NB4 (cell line): ENCODE measurements at regions not wholly inside any gene's neighbourhood (a gene's known extent, or its start where the extent isn't known, plus 50 kb on each side); places are given as distances from the start of the nearest gene placed in this dataset.

Experiments
- DNase-seq: peaks from one replicate; pipeline ENCODE4 v3.0.0; 2010; ENCODE audit warnings: low read depth
- H3K4me3 ChIP-seq: one replicate; pipeline ENCODE4 v1.5.1; 2011; ENCODE audit warnings: mild to moderate bottlenecking, low read depth, low read length, moderate library complexity
- MYC ChIP-seq: IDR thresholded peaks from 2 replicates; pipeline ENCODE4 v1.6.1; 2011; ENCODE audit warnings: low read depth, low read length
- POLR2A ChIP-seq: IDR thresholded peaks from 2 replicates; pipeline ENCODE4 v1.6.1; 2011; ENCODE audit warnings: mild to moderate bottlenecking; ENCODE audit not compliant: insufficient read length; ENCODE audit errors: extremely low read depth
- TF ChIP-seq, protein P1 (sequence below): IDR thresholded peaks from one replicate; pipeline ENCODE4 v1.5.1; 2012; ENCODE audit warnings: low read depth, low read length
- TF ChIP-seq, protein P2 (sequence below): IDR thresholded peaks from 2 replicates; pipeline ENCODE4 v1.6.1; 2011; ENCODE audit warnings: low read depth, low read length

DNA sequence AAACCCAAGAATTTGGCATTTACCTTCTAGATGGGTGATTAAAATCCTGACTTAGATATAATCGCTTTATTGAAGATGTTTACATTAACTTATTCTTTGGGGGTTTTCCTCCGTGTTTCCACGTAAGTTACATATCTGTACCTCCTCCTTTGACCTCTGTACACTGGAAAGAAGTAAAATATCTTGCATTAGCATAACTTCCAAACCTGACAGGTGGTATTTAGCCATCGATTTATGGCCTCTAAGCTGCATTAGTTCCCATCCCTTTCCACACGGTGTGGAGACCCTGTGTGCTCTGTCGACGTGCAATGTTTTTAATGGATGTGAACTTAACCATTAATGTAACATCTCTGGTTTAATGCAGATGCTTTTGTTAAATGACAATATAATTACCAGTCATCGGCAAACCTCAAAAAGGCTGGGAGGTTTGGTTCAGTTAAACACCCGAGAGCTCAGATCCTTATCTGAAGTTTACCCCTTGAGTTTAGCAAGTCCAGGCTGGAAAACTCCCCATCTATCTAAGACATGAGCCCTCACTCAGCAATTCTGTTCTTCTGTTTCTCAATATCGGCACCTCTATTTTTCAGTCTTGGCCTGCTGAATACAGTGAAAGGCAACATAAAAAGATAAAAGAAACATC is 295.2 kb downstream of the GATA3 start:
- no peak overlapping the region for H3K4me3 ChIP-seq
- no peak for DNase-seq
- no peak for TF ChIP-seq MYC
- no peak for TF ChIP-seq POLR2A
- TF ChIP-seq, protein P1, sequence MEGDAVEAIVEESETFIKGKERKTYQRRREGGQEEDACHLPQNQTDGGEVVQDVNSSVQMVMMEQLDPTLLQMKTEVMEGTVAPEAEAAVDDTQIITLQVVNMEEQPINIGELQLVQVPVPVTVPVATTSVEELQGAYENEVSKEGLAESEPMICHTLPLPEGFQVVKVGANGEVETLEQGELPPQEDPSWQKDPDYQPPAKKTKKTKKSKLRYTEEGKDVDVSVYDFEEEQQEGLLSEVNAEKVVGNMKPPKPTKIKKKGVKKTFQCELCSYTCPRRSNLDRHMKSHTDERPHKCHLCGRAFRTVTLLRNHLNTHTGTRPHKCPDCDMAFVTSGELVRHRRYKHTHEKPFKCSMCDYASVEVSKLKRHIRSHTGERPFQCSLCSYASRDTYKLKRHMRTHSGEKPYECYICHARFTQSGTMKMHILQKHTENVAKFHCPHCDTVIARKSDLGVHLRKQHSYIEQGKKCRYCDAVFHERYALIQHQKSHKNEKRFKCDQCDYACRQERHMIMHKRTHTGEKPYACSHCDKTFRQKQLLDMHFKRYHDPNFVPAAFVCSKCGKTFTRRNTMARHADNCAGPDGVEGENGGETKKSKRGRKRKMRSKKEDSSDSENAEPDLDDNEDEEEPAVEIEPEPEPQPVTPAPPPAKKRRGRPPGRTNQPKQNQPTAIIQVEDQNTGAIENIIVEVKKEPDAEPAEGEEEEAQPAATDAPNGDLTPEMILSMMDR: no peak
- TF ChIP-seq, protein P2, sequence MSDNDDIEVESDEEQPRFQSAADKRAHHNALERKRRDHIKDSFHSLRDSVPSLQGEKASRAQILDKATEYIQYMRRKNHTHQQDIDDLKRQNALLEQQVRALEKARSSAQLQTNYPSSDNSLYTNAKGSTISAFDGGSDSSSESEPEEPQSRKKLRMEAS: no peak

DNA sequence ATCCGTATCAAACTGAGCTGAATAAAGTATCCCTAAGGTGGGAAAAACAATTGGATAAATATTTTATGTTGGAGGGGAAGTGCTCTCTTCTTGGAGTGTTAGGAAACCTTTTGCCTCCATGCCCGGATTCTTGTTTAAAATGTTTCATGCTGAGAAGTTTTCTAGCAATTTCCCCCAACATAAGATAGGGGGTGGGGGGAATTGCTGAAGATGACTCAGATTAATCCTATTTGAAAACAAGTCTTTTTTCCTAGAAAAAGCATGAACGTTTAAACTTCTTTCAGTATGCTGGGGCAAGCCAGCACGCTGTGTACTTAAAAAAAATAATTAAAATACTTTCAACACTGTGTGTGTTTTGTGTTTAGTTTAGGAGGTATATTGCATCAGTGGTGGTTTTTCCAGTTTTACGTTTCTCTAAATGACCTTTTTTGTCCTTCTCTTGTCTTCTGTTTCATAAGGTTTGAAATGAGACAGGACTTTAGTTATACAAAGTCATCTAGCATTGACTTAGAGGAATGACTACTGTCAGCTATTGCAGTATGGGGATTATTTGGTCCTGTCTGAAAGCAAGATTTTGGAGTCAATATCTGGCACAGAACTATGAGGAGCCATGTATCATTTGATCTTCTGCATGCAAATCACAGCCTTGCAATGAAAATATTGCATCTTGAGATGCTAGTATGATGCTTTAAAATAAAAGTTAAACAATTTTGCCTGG is 295.9 kb downstream of the GATA3 start:
- H3K4me3 ChIP-seq: no peak overlapping the region
- TF ChIP-seq POLR2A (no peak), MYC (no peak)
- TF ChIP-seq, protein P2: no peak
- TF ChIP-seq, protein P1: no peak
- no peak for DNase-seq

DNA sequence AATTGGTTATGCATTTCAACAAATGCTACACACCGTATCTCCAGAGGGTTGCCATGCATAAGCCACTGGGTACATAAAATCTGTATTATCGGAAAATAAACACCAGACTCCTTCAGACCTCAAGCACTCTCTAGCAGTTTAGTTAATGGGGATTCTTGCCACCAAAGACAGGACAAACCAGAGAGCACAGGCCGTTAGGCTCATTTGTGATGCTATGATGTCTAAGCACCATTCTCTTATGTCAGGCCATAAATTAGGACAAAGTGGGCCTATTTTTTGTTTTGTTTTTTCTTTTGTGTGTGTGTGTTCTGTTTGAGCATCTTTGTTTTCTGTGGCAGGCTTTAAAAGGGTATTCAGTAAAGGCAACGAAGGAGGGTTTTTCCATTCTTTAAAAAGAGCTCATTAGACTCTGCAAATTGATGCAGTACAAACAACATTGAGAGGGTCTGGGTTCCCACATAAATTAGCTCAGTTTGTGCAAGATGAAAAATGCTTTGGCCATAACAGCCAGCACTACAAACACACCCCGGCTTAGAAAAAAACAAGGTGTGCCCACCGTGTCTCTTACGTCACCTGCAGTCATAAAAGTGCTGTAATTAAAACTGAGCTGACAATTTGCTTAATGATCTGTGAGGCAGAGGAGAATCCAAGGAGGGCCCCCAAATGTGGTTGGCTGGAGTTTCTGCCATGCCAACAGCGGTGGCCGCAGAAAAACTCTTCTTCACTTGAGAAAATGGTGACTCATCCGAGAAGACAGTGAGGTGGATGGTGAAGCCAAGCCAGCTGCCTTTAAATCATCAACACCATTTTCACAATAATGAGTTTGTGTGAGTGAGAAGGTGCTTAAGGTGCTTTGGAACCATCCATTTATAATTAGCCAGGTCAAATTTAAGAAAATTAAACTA is 297.9 kb downstream of the GATA3 start:
- DNase-seq: no peak
- H3K4me3 ChIP-seq: no peak overlapping the region
- TF ChIP-seq, protein P1: no peak
- TF ChIP-seq, protein P2: no peak
- TF ChIP-seq POLR2A: no peak
- no peak for TF ChIP-seq MYC

DNA sequence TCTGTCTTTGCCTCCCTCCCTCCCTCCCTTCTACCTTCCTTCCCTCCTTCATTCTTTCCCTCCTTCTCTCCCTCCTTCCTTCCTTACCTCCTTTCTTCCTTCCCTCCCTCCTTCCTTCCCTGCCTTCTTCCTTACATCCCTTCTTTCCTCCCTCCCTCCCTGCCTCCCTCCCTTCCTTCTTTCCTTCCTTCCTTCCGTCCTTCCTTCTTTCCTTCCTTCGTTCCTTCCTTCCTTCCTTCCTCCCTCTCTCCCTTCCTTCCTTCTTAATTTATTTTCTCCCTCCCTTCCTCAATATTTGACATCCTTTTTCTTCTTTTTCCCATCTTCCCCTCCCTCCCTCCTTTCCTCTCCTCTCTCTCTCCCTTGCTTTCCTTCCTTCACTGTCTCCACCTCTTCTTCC is 301.8 kb downstream of the GATA3 start:
- no peak overlapping the region for H3K4me3 ChIP-seq
- TF ChIP-seq, protein P1: no peak
- TF ChIP-seq MYC (no peak), POLR2A (no peak)
- TF ChIP-seq, protein P2: no peak
- no peak for DNase-seq

DNA sequence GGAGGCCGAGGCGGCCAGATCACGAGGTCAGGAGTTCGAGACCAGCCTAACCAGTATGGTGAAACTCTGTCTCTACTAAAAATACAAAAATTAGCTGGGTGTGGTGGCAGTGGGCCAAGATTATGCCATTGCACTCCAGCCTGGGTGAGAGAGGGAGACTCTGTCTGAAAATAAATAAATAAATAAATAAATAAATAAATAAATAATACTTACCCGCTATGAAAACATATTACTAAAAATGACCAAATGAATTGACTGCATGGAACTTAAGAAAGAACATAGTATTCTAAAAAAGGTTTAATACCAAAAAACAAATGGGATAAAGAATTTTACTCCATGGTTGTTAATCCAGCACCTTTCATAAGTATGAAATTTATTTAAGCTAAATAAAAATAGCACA is 305.0 kb downstream of the GATA3 start:
- no peak overlapping the region for H3K4me3 ChIP-seq
- TF ChIP-seq, protein P2: no peak
- TF ChIP-seq MYC (no peak), POLR2A (no peak)
- TF ChIP-seq, protein P1: no peak
- no peak for DNase-seq
